GM12872 (cell line): ENCODE measurements at regions not wholly inside any gene's neighbourhood (a gene's known extent, or its start where the extent isn't known, plus 50 kb on each side); places are given as distances from the start of the nearest gene placed in this dataset.

Experiments used
- TF ChIP-seq, protein P1 (sequence below): IDR thresholded peaks from 3 replicates; pipeline ENCODE4 v1.5.1; 2011; ENCODE audit warnings: low read depth, mild to moderate bottlenecking, low read length, moderate library complexity; ENCODE audit not compliant: insufficient read depth

DNA sequence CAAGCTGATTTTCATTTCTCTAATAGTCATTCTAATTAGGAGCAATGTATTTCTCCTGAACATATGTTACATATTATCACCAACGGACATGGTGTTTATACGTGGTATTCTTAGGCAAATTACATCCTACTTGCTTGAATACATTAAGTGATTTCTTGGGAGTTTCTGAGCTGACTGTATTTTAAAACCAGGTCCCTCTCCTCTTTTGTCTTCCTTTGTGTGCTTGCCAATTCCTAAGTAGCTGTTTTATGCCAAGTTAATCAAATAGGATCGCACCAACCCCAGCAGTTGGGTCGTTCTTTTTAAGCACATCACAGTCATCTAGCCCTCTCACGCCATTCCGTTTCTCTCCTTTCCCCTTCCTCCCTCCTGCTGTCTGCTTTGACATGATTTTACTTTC, 75.4 kb upstream of the MAP2 start:
- TF ChIP-seq, protein P1, sequence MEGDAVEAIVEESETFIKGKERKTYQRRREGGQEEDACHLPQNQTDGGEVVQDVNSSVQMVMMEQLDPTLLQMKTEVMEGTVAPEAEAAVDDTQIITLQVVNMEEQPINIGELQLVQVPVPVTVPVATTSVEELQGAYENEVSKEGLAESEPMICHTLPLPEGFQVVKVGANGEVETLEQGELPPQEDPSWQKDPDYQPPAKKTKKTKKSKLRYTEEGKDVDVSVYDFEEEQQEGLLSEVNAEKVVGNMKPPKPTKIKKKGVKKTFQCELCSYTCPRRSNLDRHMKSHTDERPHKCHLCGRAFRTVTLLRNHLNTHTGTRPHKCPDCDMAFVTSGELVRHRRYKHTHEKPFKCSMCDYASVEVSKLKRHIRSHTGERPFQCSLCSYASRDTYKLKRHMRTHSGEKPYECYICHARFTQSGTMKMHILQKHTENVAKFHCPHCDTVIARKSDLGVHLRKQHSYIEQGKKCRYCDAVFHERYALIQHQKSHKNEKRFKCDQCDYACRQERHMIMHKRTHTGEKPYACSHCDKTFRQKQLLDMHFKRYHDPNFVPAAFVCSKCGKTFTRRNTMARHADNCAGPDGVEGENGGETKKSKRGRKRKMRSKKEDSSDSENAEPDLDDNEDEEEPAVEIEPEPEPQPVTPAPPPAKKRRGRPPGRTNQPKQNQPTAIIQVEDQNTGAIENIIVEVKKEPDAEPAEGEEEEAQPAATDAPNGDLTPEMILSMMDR, result no peak

DNA sequence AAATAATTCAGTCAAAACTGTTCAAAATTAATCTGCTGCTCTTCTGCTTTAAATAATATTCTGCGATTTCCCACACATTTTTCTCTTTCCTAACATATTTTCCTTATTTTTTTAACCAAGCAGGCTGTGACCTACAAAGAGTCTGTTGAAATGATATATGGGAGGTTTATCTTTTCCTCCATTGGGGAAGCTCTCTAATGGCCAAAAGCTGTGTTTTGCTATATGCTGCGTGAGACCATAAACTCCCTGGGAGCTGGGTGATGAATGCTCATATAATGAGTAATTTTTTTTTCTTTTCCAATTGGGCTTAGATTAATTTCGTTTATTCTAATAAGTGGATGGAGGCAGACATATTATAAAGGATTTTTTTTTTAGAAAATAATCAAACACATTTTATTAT, 72.2 kb upstream of the MAP2 start:
- TF ChIP-seq, protein P1, result no peak

DNA sequence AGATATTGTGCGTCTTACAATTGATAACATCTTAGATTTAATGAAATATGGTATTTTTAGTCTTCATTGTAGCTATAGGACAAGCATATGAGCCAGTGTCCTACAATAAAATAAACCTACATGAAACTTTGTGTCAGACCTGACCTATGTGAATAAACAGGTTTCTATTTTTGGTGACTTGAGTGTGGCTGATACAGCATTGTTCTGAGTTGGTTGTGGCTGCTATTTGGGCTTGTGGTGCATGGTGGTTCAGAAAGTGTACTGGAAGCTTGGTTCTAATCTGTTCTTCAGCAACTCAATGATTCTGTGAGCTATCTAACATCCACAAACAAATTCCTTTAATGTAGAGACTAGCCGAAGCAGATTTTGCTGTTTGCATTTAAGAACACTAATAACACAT, 64.9 kb upstream of the MAP2 start:
- TF ChIP-seq, protein P1, result no peak

DNA sequence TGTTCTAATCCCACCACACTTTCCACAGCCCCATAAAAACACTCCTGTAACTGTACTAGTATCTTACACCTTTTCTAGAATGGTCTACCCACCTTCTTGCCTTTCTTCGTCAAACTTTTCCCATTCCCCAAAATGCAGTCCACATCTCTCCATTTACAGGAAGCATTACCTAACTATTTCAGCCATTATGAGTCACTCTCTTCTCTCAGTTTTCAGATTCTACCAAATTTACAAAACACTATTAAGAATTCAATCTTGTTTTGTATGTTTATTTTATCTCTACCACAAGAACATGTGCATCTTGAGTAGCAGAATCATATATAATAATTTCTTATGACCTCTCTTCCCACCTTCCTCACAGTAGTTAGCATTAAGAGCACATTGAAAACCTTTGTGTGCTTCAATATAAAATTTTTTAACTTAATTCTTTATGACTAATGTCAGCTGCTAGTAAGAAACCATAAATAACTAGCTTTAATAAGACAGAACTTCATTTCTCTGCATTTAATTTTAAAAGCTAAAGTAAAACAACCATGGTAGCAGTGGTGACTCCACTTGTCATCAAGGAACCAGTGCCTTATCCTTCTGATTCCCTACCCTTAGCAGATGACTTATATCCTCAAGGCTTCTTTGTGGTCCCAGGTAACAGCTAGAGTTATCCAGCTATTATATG, 56.6 kb upstream of the MAP2 start:
- TF ChIP-seq, protein P1, result no peak

DNA sequence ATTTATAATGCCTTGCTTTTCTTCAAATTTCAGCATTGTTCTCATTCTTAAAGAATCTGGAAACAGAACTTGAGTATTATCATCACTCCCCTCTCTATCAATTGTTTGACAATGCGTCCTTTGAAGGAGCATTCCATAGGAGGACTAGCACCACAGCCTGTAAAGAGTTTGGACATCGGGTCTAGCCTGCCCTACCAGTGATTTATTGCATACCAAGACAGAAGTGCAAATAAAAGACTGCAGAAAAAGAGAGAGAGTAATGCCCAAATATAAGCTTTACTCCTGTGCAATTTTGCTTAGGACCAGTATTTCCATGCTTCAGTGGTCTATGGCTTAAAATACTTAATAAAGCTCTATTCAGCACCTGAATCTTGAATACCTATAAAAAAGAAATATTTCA, 55.4 kb upstream of the MAP2 start:
- TF ChIP-seq, protein P1, result no peak

DNA sequence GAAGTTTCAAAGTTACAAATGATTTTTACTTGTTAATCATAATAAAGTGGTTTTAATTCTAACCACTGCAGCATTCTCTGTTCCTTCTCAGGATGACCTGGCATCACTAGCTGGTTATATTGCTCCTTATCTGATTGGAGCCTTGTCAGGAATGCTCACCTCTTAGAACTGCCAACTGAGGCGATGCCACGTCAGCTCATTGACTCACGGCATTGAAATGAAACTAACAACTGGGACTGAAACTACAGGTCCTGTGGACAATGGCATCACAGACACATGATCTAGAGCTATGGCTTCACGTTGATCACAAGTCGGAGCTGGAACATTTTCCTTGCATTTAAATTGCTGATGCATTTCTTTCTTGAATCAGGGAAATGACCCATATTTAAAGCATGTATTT, 54.9 kb upstream of the MAP2 start:
- TF ChIP-seq, protein P1, result no peak

DNA sequence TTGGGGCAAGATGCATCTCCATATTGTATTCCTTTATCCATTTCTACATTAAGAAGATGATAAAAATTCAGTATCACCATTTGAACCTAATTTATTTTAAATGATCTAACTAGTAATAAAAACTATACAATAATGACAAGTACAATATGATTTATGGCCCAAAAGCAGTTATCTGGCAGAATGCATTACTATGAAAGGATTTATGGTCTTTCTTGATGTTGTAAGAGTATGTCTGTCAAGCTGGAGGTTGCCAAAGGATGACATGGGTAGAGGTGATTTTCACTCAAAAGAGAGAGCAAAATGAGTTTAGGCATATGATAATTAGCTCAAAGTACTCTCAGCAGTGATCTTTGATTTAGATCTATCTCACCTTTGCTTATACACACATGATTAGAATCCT, 54.2 kb upstream of the MAP2 start:
- TF ChIP-seq, protein P1, result no peak
